ENCODE measurements at regions not wholly inside any gene's neighbourhood (a gene's known extent, or its start where the extent isn't known, plus 50 kb on each side); places are given as distances from the start of the nearest gene placed in this dataset.

GRCh38 chrX:39519030-39519488, 578.7 kb downstream of the BCOR start:
- no peak for DNase-seq

- DNase-seq = no peak
These were observed 578.0 kb downstream of the BCOR start for GRCh38 chrX:39519566-39520301.

- DNase-seq = no peak
These were observed 572.0 kb downstream of the BCOR start for GRCh38 chrX:39525758-39526157.

- DNase-seq = no peak
These were observed 570.7 kb downstream of the BCOR start for GRCh38 chrX:39527025-39527424.

- no peak for DNase-seq
These were observed 569.4 kb downstream of the BCOR start for GRCh38 chrX:39528161-39528916.

- DNase-seq = no peak
These were observed 565.0 kb downstream of the BCOR start for GRCh38 chrX:39532761-39533160.

- DNase-seq = no peak
These were observed 562.8 kb downstream of the BCOR start for GRCh38 chrX:39534949-39535348.

- no peak for DNase-seq
These were observed 561.5 kb downstream of the BCOR start for GRCh38 chrX:39536211-39536610.

GRCh38 chrX:39541881-39542280, 555.9 kb downstream of the BCOR start:
- DNase-seq = no peak

GRCh38 chrX:39542316-39542715, 555.4 kb downstream of the BCOR start:
- DNase-seq = no peak

- DNase-seq = no peak
These were observed 546.9 kb downstream of the BCOR start for GRCh38 chrX:39550795-39551361.

GRCh38 chrX:39551762-39552161, 546.0 kb downstream of the BCOR start:
- no peak for DNase-seq

GRCh38 chrX:39555431-39555830, 542.3 kb downstream of the BCOR start:
- no peak for DNase-seq

- DNase-seq = no peak
These were observed 541.7 kb downstream of the BCOR start for GRCh38 chrX:39556056-39556455.

- no peak for DNase-seq
These were observed 538.5 kb downstream of the BCOR start for GRCh38 chrX:39559229-39559628.

GRCh38 chrX:39560271-39560670, 537.5 kb downstream of the BCOR start:
- no peak for DNase-seq

- DNase-seq = no peak
These were observed 534.6 kb downstream of the BCOR start for GRCh38 chrX:39563178-39563577.

GRCh38 chrX:39564751-39565150, 533.0 kb downstream of the BCOR start:
- DNase-seq = no peak

GRCh38 chrX:39574178-39574577, 523.6 kb downstream of the BCOR start:
- no peak for DNase-seq

- no peak for DNase-seq
These were observed 521.5 kb downstream of the BCOR start for GRCh38 chrX:39576041-39576872.

- no peak for DNase-seq
These were observed 520.4 kb downstream of the BCOR start for GRCh38 chrX:39577206-39577984.
